ENCODE measurements at regions not wholly inside any gene's neighbourhood (a gene's known extent, or its start where the extent isn't known, plus 50 kb on each side); places are given as distances from the start of the nearest gene placed in this dataset.

- DNase-seq (ENCODE audit: low spot score) = no peak
- Mint-ChIP-seq H3K4me1 (no peaks in the 10 kb centered on the region), H3K9me3 (peaks cover 6% of the 10 kb centered on the region; the same call in 2 of the 3 replicates), H3K27ac (no peak overlapping the region), H3K4me3 (no peak overlapping the region), H3K27me3 (ENCODE audit: insufficient read depth, low read depth, poor library complexity) (no peaks in the 10 kb centered on the region), H3K36me3 (ENCODE audit: low read depth) (no peaks in the 10 kb centered on the region)
- Histone ChIP-seq H3K27ac (ENCODE audit: low read depth) (no peak overlapping the region), H3K79me2 (replicated peaks; ENCODE audit: insufficient read depth) (no peaks in the 10 kb centered on the region), H3K36me3 (ENCODE audit: insufficient read depth) (no peaks in the 10 kb centered on the region), H3F3A (replicated peaks; ENCODE audit: low read depth) (no peaks in the 10 kb centered on the region), H3K4me2 (no peak overlapping the region), H3K9me2 (ENCODE audit: insufficient read depth) (peaks cover 6% of the 10 kb centered on the region; the same call in 1 of the 2 replicates), H4K20me1 (replicated peaks; ENCODE audit: insufficient read depth) (no peaks in the 10 kb centered on the region), H2AFZ (no peak overlapping the region), H3K27me3 (ENCODE audit: insufficient read depth) (no peaks in the 10 kb centered on the region), H3K4me3 (no peak overlapping the region), H3K4me1 (ENCODE audit: insufficient read depth) (no peaks in the 10 kb centered on the region)
- ATAC-seq = no peak
- TF ChIP-seq ETS1 (IDR thresholded peaks at IDR 0.05) = no peak
- TF ChIP-seq ZNF114 (CRISPR knock-in tag; IDR thresholded peaks at IDR 0.05) = no peak
- no peak for TF ChIP-seq ZNF331 (CRISPR knock-in tag; IDR thresholded peaks at IDR 0.05; ENCODE audit: low read depth)
- TF ChIP-seq JUNB (IDR thresholded peaks at IDR 0.05; ENCODE audit: unreplicated experiment) = no peak
- TF ChIP-seq CREB1 (CRISPR knock-in tag; IDR thresholded peaks at IDR 0.05; ENCODE audit: low read depth) = no peak
- TF ChIP-seq REST (IDR thresholded peaks at IDR 0.05; ENCODE audit: unreplicated experiment) = no peak
- no peak for TF ChIP-seq EZH2phosphoT487 (IDR thresholded peaks at IDR 0.05; ENCODE audit: unreplicated experiment)
Observed at GRCh38 chr5:28975508-28975907, 1937.1 kb upstream of the CDH9 start.

- no peaks in the 10 kb centered on the region for H3K27me3 Mint-ChIP-seq (ENCODE audit: insufficient read depth, low read depth, poor library complexity)
- Histone ChIP-seq H4K20me1 (replicated peaks; ENCODE audit: insufficient read depth) (no peaks in the 10 kb centered on the region), H3K27ac (ENCODE audit: low read depth) (no peak overlapping the region), H3F3A (replicated peaks; ENCODE audit: low read depth) (no peaks in the 10 kb centered on the region), H3K9me2 (ENCODE audit: insufficient read depth) (peaks cover 6% of the 10 kb centered on the region), H3K27me3 (ENCODE audit: insufficient read depth) (no peaks in the 10 kb centered on the region), H3K79me2 (replicated peaks; ENCODE audit: insufficient read depth) (no peaks in the 10 kb centered on the region), H3K4me1 (ENCODE audit: insufficient read depth) (no peaks in the 10 kb centered on the region), H2AFZ (peak overlapping the region; percentile 64; the same call in 1 of the 2 replicates), H3K4me2 (no peak overlapping the region), H3K36me3 (ENCODE audit: insufficient read depth) (no peaks in the 10 kb centered on the region), H3K4me3 (no peak overlapping the region)
- H3K36me3 Mint-ChIP-seq (ENCODE audit: low read depth) = no peaks in the 10 kb centered on the region
- peak; percentile 15 for DNase-seq (ENCODE audit: low spot score)
- H3K4me3 Mint-ChIP-seq = no peak overlapping the region
- TF ChIP-seq ETS1 (IDR thresholded peaks at IDR 0.05) = no peak
- TF ChIP-seq CTCF (conservative IDR thresholded peaks at IDR 0.05; ENCODE audit: low read depth in 2 of 2) = peak; percentile 14 to 24; a peak in 2 of 4 replicates
- no peaks in the 10 kb centered on the region for H3K9me3 Mint-ChIP-seq
- H3K27ac Mint-ChIP-seq = no peak overlapping the region
- H3K4me1 Mint-ChIP-seq = no peaks in the 10 kb centered on the region
- peak; percentile 53; the same call in 2 of the 3 replicates for ATAC-seq
Observed at GRCh38 chr5:28967848-28968247, 1929.5 kb upstream of the CDH9 start.

All from GM23338 (cell line).